Endothelial cell of umbilical vein (primary cell): ENCODE measurements at regions not wholly inside any gene's neighbourhood (a gene's known extent, or its start where the extent isn't known, plus 50 kb on each side); places are given as distances from the start of the nearest gene placed in this dataset.

Source experiments
- CTCF ChIP-seq, 2 donors: IDR thresholded peaks; 1 replicate in 1 of 2; 2 replicates in 1 of 2; pipeline ENCODE4 v1.5.1; 2011; ENCODE audit warnings: low read length in 2 of 2, mild to moderate bottlenecking in 2 of 2, moderate library complexity in 2 of 2, control low read depth in 1 of 2, inconsistent platforms in 1 of 2, low read depth in 1 of 2; ENCODE audit not compliant: insufficient read depth in 1 of 2; ENCODE audit errors: extremely low read depth in 1 of 2
- MYC ChIP-seq: IDR thresholded peaks from one replicate; pipeline ENCODE4 v1.6.1; 2011; ENCODE audit warnings: mild to moderate bottlenecking, low read depth, low read length
- POLR2A ChIP-seq: IDR thresholded peaks from 2 replicates; pipeline ENCODE4 v1.6.1; 2012; ENCODE audit warnings: low read depth, mild to moderate bottlenecking, control low read depth, low read length

- TF ChIP-seq POLR2A (no peak), MYC (no peak), CTCF (IDR thresholded peaks at IDR 0.05; ENCODE audit: extremely low read depth in 1 of 2, insufficient read depth in 1 of 2, low read depth in 1 of 2, low read length in 2 of 2) (no peak)
Observed at GRCh38 chr6:137390334-137390733, 103.9 kb downstream of the OLIG3 start.
